IPS DF 4.7 (cell line): ENCODE measurements at regions not wholly inside any gene's neighbourhood (a gene's known extent, or its start where the extent isn't known, plus 50 kb on each side); places are given as distances from the start of the nearest gene placed in this dataset.

Source experiments
- DNase-seq: peaks from one replicate; pipeline ENCODE4 v3.0.0-alpha.2; 2013; ENCODE audit warnings: low spot score; ENCODE audit errors: extremely low read depth

- DNase-seq: no peak
Measured at GRCh38 chr5:20660588-20660987, 672.6 kb upstream of the CDH18 start.

GRCh38 chr5:20656262-20656661 lies 668.3 kb upstream of the CDH18 start:
- DNase-seq: no peak

- no peak for DNase-seq
Measured at GRCh38 chr5:20655211-20655610, 667.2 kb upstream of the CDH18 start.

- no peak for DNase-seq
Measured at GRCh38 chr5:20654746-20655145, 666.7 kb upstream of the CDH18 start.

DNA sequence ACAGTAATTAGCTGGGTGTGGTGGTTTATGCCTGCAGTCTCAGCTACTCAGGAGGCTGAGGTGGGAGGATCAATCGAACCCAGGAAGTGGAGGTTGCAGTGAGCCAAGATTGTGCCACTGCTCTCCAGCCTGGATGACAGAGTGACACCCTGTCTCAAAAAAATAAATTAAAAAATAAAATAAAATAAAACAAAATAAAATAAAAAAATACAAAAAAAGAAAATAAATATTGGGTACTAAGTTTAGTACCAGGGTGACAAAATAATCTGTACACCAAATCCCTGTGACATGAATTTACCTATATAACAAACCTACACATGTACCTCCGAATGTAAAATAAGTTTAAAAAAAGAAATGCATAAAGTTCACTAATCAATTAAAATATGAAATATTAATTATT lies 666.0 kb upstream of the CDH18 start:
- DNase-seq: no peak

GRCh38 chr5:20649966-20650365 lies 662.0 kb upstream of the CDH18 start:
- no peak for DNase-seq

DNA sequence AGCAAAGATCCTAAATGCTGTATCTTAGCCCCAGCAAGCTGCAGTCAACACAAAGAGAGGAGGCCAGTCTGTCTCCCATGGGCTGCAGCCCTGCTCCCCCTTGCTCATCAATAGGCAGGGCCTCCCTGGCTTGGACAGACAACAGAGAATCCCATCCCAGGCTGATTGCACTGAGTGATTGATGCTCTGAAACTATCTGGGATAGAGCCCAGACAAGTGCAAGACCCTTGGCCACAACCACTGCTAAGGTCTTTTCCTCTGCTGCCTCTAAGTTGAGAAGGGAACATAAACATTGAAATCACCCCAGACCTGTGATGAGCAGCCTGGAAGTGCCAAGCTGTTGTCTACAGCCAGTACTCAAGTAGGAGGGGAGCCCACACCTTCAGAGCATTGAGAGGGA lies 661.0 kb upstream of the CDH18 start:
- DNase-seq: no peak

GRCh38 chr5:20636686-20637085 lies 648.7 kb upstream of the CDH18 start:
- DNase-seq: no peak

DNA sequence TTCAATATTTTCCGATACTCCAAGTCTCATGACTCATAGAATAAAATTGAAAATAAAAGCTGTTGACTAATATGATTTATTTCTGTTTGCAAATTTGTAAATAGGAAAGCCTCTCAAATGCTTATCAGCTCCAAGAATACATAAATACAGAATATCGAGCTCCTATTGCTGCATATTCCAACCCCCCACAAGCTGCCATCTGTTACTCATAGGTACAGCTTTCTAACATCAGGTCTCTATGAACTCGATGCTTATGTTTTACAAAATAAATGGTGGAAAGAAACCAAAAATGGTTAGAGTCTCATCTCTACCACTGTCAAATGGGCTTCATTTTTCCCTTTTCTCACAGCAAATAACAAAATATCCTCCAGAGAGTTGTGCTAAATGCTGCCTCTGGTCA lies 631.6 kb upstream of the CDH18 start:
- no peak for DNase-seq

GRCh38 chr5:20618340-20618739 lies 630.3 kb upstream of the CDH18 start:
- no peak for DNase-seq

DNA sequence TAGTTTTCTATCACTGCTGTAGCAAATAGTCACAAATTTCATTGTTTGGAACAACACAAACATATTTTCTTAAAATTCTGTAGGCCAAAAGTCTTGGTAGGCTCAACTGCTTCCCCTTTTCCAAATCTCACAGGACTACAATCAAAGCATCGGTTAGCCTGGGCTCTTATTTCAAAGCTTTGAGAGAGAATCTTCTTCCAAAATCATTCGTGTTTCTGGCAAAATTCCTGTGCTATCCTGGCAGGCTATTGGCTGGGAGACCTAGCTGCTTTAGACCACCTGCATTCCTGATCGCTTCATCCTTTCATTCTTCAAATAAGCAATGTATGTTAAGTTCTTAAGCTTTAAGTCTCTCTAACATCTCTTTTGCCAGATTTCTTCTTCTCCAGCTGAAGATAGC lies 629.8 kb upstream of the CDH18 start:
- DNase-seq: no peak

GRCh38 chr5:20615888-20616563 lies 628.0 kb upstream of the CDH18 start:
- DNase-seq: no peak

GRCh38 chr5:20611620-20612019 lies 623.6 kb upstream of the CDH18 start:
- no peak for DNase-seq

DNA sequence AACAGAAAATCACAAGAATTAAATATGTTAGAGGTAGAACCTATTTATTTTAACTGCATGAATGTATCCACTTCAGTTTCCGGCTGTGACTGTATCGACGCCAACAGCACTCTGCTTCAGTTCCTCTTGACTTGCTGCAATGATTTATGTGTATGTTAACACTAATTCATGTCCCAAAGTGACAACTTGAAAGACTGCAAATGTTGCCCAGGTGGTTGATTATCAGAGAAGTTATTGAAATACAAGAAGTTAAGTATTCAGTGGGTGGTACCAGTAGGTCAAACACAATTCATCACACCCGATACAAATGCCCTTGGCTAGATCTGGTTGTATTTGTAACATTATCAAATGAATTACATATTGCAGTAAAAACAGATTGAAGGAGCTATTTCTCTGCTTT lies 622.7 kb upstream of the CDH18 start:
- no peak for DNase-seq

DNA sequence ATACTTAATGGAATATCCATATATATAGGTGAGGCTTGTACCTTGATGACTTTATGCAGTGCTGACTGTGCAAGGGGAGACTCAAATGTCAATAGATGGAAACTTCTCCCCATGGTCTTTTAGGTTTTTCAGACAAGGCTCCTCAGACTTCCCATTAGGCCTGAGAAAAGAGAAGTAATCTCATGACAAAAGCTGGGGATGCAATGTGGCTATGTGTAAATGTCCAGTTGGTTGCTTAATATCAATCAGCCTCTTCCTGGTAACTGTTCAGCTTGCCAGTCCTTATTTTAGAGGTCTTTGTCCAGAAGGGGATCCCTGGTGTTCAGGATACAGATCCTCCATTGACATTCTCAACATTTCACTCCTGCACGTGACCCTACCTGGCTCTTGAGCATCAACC lies 621.1 kb upstream of the CDH18 start:
- no peak for DNase-seq

DNA sequence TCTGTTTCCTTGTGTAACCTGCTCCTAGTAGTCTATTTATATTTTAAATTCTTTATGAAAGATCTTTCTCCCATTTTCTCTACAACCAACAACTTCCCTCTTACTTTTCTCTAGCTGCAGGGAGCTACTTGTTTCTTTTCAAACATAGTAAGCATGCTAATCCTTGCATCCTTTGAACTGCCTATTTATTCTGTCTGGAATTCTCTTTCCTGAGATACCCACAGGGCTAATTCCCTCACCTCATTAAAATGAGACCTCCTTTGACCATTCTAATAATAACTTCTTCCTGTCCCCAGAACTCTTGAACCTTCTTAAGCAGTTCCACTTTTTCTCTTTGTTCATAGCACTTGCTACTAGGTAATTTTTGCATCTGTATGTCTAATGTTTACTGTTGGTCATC lies 620.6 kb upstream of the CDH18 start:
- DNase-seq: no peak

- no peak for DNase-seq
Measured at GRCh38 chr5:20605732-20606525, 617.9 kb upstream of the CDH18 start.

GRCh38 chr5:20604992-20605391 lies 617.0 kb upstream of the CDH18 start:
- no peak for DNase-seq

DNA sequence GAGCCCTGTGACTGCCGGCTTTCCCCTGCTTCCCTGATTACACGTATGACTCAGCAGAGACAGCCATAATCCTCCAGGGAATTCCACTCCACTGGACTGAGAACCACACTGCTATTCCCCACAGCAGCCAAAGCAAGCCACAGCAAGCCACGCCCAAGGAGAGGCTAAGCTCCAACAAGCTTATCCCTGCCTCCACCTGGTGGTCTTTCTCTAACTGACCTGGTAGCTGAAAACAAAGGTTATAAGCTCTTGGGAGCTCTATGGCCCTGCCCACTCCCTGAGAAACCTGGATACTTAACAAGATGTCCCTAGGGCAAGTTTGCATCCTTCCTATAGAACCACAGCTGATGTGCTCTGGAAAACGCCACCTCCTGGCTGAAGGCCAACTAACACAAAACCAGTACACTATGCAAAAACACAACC lies 613.7 kb upstream of the CDH18 start:
- DNase-seq: no peak

DNA sequence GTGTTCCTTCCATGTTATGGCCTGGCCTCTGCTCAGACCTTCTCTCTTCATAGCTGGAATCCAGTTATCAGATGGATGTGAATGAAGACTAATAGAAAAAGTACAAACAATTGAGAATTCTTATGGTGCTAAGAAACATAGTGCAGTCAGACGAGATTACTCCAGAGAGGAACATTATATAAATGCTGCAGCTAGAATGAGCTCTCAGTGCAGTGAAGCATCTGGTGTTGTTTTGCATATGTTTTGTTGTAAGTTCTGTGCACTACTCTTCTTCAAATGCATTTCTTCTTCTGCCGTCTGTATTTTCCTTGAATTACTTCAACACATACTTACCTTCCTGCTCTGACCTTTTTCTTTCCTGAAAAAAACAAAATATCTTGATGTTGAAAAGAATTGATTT lies 602.4 kb upstream of the CDH18 start:
- DNase-seq: no peak

- DNase-seq: no peak
Measured at GRCh38 chr5:20575571-20575970, 587.6 kb upstream of the CDH18 start.

DNA sequence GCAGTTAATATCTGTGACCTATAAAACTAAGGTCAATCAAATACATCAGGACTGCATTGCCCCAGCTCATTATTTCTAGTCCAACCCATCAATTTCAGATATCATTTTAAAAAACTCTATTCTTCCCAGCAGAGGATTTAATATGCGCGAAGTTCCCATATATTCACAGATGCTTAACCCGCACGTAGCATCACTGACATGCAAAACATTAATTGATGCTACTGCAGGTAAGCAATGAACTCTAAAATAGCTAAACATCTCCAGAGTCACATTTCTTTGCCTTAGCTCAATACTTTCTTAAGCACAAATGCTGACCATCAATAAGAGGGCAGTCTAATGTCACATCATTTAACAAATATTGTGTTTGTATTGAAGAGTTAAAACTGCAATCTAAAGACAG lies 586.6 kb upstream of the CDH18 start:
- no peak for DNase-seq

DNA sequence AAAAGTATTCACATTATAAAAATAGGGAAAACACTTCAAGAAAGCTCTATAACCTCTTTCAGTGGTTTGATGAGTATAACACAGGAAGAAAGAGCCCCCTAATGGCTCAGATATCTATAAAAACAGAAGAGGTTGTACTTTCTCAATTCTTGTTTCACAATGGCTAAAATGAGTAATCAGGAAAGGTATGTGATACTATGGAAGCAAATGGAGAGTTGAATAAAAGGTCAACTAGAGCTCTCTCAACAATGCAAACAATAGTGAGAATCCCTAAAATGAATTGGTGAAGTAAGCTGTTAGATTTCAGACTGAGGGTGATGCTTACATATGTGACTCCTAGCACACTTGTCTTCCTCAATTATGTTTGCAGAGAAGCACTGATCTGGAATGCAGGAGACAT lies 584.6 kb upstream of the CDH18 start:
- no peak for DNase-seq
